ENCODE measurements at regions not wholly inside any gene's neighbourhood (a gene's known extent, or its start where the extent isn't known, plus 50 kb on each side); places are given as distances from the start of the nearest gene placed in this dataset.
A peak's percentile ranks its signal among the peaks of the same experiment; 100 is the strongest.

DNA sequence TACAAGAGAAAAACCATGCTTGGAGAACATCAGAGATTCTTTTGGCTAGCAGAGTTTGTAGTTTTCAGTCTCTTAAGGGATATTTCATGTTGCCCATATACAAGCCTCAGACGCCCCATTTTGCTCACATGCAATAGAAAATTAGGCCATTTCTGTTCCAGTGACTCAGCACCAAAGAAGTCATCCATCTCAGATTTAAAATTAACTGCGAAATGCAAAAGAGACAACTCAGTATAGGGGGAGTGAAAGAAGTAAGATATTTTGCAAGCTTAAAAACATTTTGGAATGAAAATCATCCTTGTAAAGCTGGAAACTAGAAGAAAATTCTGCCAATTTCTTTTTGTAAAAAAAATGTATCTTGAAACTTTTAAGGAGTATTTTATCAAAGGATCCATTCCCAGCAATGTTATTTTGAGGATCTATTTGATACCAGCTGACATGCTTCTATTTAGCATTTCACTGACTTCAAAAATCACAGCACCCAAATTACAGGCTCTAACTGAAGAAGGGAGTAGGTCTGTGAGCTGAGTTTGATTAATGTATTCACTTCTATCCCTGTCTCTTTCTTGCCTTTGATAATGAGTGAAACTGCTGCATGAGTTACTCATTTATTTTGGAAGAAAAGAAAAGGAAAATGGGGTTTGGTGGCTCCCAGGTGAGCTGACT lies 223.7 kb upstream of the SULF2 start (continued):
- TF ChIP-seq, protein P1, sequence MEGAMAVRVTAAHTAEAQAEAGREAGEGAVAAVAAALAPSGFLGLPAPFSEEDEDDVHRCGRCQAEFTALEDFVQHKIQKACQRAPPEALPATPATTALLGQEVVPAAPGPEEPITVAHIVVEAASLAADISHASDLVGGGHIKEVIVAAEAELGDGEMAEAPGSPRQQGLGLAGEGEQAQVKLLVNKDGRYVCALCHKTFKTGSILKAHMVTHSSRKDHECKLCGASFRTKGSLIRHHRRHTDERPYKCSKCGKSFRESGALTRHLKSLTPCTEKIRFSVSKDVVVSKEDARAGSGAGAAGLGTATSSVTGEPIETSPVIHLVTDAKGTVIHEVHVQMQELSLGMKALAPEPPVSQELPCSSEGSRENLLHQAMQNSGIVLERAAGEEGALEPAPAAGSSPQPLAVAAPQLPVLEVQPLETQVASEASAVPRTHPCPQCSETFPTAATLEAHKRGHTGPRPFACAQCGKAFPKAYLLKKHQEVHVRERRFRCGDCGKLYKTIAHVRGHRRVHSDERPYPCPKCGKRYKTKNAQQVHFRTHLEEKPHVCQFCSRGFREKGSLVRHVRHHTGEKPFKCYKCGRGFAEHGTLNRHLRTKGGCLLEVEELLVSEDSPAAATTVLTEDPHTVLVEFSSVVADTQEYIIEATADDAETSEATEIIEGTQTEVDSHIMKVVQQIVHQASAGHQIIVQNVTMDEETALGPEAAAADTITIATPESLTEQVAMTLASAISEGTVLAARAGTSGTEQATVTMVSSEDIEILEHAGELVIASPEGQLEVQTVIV (IDR thresholded peaks at IDR 0.05; ENCODE audit: borderline replicate concordance, partially characterized antibody) = no peak
- no peak for TF ChIP-seq CBX5 (IDR thresholded peaks at IDR 0.05; ENCODE audit: low read depth)

DNA sequence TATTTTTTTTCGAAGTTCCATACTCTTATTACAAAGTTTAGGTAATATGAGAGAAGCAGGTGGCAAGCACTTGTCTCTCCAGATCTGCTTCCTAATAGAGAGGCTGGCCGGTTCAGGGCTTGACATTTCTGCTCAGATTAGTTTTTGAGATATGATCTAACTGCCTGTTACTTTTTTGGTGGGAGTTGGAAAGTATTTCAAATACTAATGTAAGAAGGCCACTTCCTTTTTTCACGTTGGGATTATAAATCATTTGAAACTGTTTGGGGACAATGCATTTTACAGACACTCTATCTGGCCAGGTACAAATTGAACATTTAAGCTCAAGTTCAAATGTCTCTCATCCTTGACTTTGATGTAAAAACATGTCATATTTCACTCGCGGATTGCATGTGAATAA lies 222.1 kb upstream of the SULF2 start:
- peaks cover 30% of the 10 kb centered on the region for H3K9me3 ChIP-seq (replicated peaks; ENCODE audit: control insufficient read depth, insufficient read depth, low read length)
- H3K4me3 ChIP-seq = no peak overlapping the region
- CTCF ChIA-PET = no interaction called here
- FAIRE-seq = no peak
- H3K27ac ChIP-seq (ENCODE audit: control insufficient read depth, insufficient read depth) = no peak overlapping the region
- in situ Hi-C loops (cut with MboI) (no loop called here), intact Hi-C loops (cut with micrococcal nuclease; ENCODE audit: unreplicated experiment) (no loop called here)
- H3K4me1 ChIP-seq (ENCODE audit: control insufficient read depth, insufficient read depth, low read length) = peaks cover 41% of the 10 kb centered on the region
- whole genome bisulfite sequencing (ENCODE audit: insufficient coverage, insufficient replicate concordance, low lambda C conversion rate, missing lambda C conversion rate) = 77% methylated on average over 5 of the region's 5 CpGs
- POLR2A ChIA-PET = no interaction called here
- no peak for DNase-seq (ENCODE audit: low read depth, low spot score)
- H3K4me2 ChIP-seq (ENCODE audit: control insufficient read depth, insufficient read depth) = no peak overlapping the region
- H3K9ac ChIP-seq (ENCODE audit: control insufficient read depth, insufficient read depth, low read length) = no peak overlapping the region
- no peaks in the 10 kb centered on the region for H3K36me3 ChIP-seq (ENCODE audit: control insufficient read depth in 2 of 2, insufficient read depth in 2 of 2, low read length in 1 of 2)
- no peaks in the 10 kb centered on the region for H3K27me3 ChIP-seq (replicated peaks in 1 of 2; ENCODE audit: control insufficient read depth in 2 of 2, insufficient read depth in 2 of 2, low read length in 1 of 2)
- RAD21 ChIA-PET (ENCODE audit: unreplicated experiment) = no interaction called here
- SMC1A ChIA-PET (ENCODE audit: uncharacterized antibody, unreplicated experiment) = interaction anchor here (0.6 to 0.7 kb wide), 2 partner anchors 15 to 748 kb away, joined by 3 read pairs; no protein-coding TSS in a partner anchor
- TF ChIP-seq SPI1 (IDR thresholded peaks at IDR 0.05; ENCODE audit: borderline replicate concordance, insufficient read depth, low read depth, low read length) (peak; percentile 50), SRF (IDR thresholded peaks at IDR 0.05; ENCODE audit: low read depth in 2 of 2, low read length in 2 of 2) (no peak)
- no peaks in the 10 kb centered on the region for H4K20me1 ChIP-seq (ENCODE audit: control insufficient read depth, insufficient read depth)
- ATAC-seq = no peak
- H2AFZ ChIP-seq (ENCODE audit: control insufficient read depth, low read depth, low read length) = no peak overlapping the region
- H3K79me2 ChIP-seq (ENCODE audit: control insufficient read depth, insufficient read depth, low read length) = no peaks in the 10 kb centered on the region
- no TSS peak for BruUV-seq (replicated peaks)
